ENCODE measurements at regions not wholly inside any gene's neighbourhood (a gene's known extent, or its start where the extent isn't known, plus 50 kb on each side); places are given as distances from the start of the nearest gene placed in this dataset.

- Histone ChIP-seq H3K27me3 (no peaks in the 10 kb centered on the region), H3K27ac (no peak overlapping the region), H3K4me1 (peaks cover 0 to 7% (median 0%) of the 10 kb centered on the region in 12 donors), H3K4me3 (no peak overlapping the region), H3K36me3 (no peaks in the 10 kb centered on the region), H3K9me3 (no peaks in the 10 kb centered on the region)
- DNase-seq: no peak
- intact Hi-C loops (cut with DNase I): no loop called here
- ATAC-seq: no peak
- TF ChIP-seq POLR2A (IDR thresholded peaks at IDR 0.05) (no peak), CTCF (IDR thresholded peaks at IDR 0.05) (no peak)
- WGBS, 4 donors: 24 to 54% (median 44%) methylated on average over 1 of the region's 1 CpG
Observed at GRCh38 chr5:93329756-93330155, 251.3 kb downstream of the NR2F1-AS1 start.

GRCh38 chr5:93328833-93329232 lies 252.2 kb downstream of the NR2F1-AS1 start:
- no peaks in the 10 kb centered on the region for H3K36me3 ChIP-seq
- ATAC-seq (no peak), DNase-seq (no peak)
- H3K4me1 ChIP-seq: peaks cover 0 to 7% (median 0%) of the 10 kb centered on the region in 12 donors
- intact Hi-C loops (cut with DNase I): no loop called here
- no peak overlapping the region for H3K27ac ChIP-seq
- no peaks in the 10 kb centered on the region for H3K27me3 ChIP-seq
- no peaks in the 10 kb centered on the region for H3K9me3 ChIP-seq
- no peak for TF ChIP-seq POLR2A (IDR thresholded peaks at IDR 0.05)
- no peak for TF ChIP-seq CTCF (IDR thresholded peaks at IDR 0.05)
- 50 to 69% (median 56%) methylated on average over 1 of the region's 1 CpG for WGBS, 4 donors
- no peak overlapping the region for H3K4me3 ChIP-seq

- intact Hi-C loops (cut with DNase I): no loop called here
- no peak for TF ChIP-seq POLR2A (IDR thresholded peaks at IDR 0.05)
- TF ChIP-seq CTCF (IDR thresholded peaks at IDR 0.05): no peak
- no peak overlapping the region for H3K27ac ChIP-seq
- 36 to 50% (median 45%) methylated on average over 1 of the region's 1 CpG for whole genome bisulfite sequencing, 4 donors
- H3K9me3 ChIP-seq: no peaks in the 10 kb centered on the region
- DNase-seq: no peak
- H3K27me3 ChIP-seq: no peaks in the 10 kb centered on the region
- no peaks in the 10 kb centered on the region for H3K36me3 ChIP-seq
- H3K4me1 ChIP-seq: peaks cover 0 to 7% (median 0%) of the 10 kb centered on the region in 12 donors
- ATAC-seq: no peak
- no peak overlapping the region for H3K4me3 ChIP-seq
Observed at GRCh38 chr5:93327605-93328004, 253.4 kb downstream of the NR2F1-AS1 start.

- Histone ChIP-seq H3K4me1 (peaks cover 0 to 6% (median 0%) of the 10 kb centered on the region in 12 donors), H3K27ac (no peak overlapping the region), H3K4me3 (no peak overlapping the region), H3K36me3 (no peaks in the 10 kb centered on the region), H3K27me3 (no peaks in the 10 kb centered on the region), H3K9me3 (no peaks in the 10 kb centered on the region)
- no peak for DNase-seq
- intact Hi-C loops (cut with DNase I): no loop called here
- WGBS, 4 donors: 92 to 95% (median 94%) methylated on average over 9 of the region's 9 CpGs
- no peak for ATAC-seq
- TF ChIP-seq CTCF (IDR thresholded peaks at IDR 0.05) (no peak), POLR2A (IDR thresholded peaks at IDR 0.05) (no peak)
Observed at GRCh38 chr5:93325946-93326345, 255.1 kb downstream of the NR2F1-AS1 start.

All from heart left ventricle (tissue), 16 donors.